Left forelimb (tissue), 1 donor: ENCODE measurements at regions not wholly inside any gene's neighbourhood (a gene's known extent, or its start where the extent isn't known, plus 50 kb on each side); places are given as distances from the start of the nearest gene placed in this dataset.

Experiments used
- DNase-seq: peaks from one replicate; pipeline ENCODE4 v3.0.0-alpha.2; 2018; ENCODE audit warnings: low spot score

DNA sequence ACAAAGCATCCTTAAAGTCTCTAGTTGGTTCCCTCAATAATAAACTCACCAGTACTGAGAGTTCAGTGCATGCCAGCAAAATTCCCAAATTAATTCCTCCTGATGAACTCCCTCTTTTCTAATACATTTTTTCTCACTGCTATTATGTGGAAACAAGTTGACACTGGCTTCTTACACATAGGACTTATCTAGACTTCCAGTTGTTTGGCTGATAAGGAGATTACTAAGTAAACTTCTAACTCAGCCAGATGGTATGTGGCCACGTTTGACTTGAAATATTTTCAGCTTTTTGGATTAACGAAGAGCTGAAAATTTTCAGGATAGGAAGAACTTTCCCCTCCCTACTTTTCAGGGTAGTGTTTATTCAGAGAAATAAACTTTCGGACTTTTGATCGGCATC is 1154.2 kb upstream of the TENM4 start:
- no peak for DNase-seq

DNA sequence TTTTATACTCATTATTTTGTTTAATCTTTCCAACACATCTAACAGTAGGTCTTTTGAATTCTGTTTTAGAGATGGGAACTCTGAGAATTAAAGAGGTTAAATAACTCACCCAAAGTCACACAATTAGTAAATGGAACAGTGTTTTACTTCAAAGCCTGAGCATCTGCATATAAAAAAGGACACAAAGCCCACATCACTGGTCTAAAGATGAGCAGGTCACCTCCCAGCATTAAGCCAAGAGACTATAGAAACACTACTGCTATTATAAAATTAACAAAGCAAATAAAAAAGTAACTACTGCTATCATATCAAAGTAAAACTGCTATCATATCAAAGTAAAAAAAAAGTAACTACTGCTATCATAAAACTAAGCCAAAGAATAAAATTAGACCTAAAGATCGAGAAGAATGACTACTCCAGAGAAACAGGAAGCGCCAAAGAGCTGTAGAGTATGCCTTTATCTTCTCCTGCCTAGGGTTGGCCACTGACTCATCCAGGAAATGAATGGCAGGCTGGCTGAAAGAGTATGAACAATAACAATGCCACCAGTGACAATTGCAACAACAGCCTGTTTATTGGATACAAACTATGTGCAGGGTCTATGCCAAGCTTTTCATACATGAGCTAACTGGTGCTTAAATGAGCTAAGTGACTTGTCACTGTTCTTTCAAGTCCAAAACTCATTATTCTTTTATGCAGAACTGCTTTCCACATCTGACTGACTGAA is 1153.0 kb upstream of the TENM4 start:
- no peak for DNase-seq

DNA sequence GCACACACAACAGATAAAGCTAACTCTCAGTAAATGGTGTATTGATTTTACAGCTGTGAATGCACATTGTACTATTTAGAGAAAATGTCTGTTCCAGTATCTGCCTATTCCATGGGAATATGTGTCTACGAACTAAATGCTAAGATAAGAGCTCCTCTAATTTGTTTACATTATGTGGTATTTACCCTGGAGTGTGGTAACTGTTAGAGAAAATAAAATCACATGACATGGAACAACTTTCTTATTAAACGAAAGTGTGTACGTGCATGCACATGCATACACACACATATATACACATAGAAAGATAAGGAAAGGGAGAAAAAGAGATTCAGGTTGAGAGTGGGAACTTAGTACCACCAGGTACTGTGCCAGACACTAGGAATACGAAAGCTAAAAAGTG is 1151.7 kb upstream of the TENM4 start:
- no peak for DNase-seq

DNA sequence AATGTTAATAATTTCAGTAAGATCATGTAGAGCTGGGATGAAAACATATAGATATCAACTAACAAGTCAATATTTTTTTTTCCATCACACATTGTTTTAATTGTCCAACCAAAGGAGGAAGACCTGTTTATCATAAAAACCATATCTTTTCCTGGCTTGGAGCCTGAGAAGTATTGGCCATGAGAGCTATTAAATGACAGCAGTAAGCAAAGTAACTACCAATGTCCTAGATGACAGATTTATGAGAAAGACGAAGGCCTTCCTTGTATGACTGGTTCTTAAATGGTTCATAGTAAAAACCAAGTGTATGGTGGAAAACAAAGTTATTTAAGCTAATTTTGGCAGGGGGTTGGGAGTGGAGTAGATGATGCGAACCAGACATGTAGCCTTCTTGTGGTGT is 1147.1 kb upstream of the TENM4 start:
- DNase-seq, result no peak

DNA sequence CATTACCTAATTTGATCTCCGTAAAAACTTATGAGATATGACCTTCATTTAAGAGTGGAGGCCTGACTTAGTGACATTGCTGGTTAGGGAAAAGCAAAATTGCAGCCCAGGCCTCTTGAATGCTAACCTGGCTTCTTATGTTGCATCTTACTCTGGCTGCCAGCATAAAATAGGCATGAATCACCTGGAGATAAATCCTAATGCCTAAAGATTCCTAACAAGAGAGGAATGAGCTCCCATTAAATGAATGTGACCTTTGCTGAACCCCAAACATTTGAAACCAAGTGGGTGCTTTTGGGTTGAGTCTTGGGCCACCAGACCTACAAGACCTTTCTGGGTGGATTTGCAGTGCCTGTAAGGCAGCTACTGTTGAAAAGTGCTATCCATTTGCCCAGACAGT is 1145.6 kb upstream of the TENM4 start:
- no peak for DNase-seq

DNA sequence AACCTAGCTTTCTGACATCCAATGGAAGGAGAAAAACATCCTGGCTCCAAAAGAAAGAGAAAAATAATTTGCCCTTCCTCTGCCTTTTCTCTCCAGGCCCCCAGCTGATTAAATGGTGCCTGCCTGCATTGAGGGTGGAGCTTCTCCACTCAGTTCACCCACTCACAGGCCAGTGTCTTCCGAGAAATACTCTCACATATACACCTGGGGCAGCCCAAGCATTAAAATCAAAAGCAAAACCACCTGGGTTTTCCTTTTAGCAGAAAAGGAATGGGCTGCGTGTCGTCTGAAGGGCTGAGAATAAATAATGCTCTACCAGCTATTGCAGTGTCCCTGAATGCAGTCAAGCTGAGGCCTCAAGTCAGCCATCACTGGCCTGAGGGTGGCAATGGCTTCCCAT is 1143.8 kb upstream of the TENM4 start:
- no peak for DNase-seq

DNA sequence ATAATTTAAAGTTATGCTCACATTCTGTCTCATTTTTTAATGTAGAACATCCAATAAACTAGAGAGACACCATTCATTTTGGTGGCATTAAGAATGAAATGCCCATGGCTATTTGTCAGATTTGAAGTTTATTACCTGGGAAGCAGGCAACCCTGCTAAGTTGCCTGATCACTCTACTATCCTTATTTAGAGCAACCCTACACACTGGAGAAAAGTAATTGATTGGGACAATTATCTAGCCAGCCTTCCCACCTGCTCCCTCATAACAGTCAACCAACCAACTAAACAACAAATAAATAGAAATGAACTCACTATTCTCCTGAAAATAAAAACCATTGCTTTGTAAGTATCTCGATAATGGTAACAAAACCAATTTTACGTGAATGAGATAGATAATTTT is 1129.0 kb upstream of the TENM4 start:
- DNase-seq, result no peak

DNA sequence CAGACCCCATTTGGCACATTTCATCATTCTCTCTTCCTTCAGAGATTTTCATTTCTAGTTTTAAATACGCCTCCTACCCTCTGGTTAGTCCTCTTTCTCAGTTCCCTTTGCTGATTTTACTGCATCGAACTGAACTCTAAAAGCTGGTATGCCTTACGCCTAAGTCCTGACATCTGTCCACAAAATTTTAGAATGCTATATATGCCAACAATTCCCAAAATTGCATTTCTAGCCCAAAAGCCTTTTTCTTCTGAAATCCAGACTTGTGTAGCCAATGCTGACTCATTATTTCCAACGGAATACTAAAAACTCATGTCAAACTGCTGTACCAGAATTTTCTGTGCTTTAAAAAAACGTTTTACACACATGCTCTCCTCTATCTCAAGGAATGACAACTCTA is 1124.4 kb upstream of the TENM4 start:
- no peak for DNase-seq

DNA sequence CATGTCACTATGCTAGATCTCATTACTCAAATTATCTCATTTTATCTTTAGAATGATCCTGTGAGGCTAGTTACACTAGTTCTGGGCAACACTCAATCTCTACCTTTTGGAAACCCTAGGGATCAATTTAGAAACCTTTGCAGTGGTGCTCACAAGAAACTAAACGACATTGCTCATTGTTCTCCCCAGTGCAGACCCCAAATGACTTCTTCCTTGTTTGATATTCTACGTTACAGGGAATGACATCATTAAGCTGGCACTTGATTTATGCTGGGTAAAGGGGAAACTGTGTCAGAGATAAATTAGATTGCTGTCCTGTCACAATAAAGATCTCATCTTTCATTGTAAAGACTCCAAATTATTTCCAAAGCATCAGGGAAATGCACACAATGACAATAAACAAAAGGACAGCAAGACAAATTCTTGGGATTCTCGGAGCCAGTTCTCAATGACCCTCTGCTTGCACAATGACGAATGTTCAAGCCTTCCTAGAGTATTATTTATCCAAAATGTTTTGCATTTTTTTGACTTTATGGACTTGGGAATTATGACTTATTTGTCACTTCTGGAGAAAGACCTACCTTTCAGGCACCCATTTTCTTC is 1121.8 kb upstream of the TENM4 start:
- DNase-seq, result no peak

DNA sequence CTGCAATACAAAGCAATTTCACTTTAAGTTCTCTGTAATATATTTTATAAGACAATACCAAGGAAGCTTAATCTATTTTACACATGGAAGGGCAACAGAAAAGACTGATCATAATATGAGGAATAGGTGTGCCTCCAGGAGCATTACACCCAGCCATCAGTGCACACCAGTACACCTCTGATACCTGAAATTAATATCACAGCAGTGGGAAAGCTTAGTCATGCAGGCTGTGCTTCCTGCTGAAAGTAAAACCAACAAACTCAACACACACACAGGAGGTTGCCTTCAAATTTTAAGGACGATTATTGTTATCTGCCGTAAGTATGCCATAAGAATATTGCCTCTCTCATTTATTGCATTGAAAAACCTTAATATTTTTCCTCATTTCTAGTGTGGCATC is 1119.1 kb upstream of the TENM4 start:
- DNase-seq, result no peak

DNA sequence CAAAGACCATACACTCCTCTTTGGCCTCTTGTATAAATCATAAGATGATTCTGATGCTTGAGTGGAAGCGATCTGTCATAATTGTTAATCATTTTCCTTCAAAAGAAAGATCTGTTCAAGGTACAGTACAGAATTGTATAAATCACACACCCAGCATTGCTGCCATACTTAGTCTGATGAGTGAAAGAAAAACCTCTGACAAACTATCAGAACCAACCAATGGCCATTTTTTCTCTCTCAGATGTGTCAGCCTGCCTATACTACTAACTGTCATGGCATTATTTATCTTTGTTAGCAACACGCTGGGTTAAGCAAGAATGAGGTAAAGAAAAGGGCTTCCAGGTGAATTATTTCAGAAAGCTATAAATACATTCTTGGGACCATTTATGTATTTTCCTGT is 1112.7 kb upstream of the TENM4 start:
- DNase-seq, result no peak

DNA sequence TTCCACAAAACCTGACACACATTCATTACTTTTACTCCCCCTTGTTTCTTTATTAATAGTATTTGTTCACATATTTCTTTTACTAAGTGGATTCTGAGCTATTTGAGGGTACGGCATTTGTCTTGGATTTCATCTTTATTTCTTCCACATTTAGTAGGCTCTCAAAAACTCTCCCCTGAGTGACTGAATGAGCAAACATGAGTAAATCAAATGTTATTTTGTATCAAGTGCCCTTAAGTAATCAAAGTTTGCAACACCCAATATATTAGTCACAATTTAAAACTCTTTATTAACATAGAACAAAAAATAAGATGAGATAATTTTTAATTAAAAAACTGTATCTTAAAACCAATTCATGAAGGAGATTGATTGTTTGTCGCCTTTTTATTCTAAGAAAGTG is 1101.9 kb upstream of the TENM4 start:
- no peak for DNase-seq

DNA sequence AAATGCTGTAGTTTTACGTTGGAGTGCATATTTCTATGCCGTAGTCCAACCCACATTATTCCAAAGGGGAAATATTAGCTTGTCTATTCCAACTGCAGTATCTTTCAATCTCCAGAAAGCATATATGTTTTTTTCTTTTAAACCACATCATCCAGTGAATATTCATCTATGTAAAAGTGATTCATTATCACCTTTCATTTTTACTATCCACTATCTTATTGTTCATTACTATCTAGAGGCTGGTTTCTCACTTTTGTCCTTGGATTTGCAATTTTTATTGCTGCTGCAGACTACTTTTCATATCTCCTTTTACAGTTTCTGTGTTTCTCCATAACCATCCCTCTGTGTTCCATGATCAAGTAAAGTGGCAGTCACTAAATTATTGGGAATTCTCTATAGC is 1097.2 kb upstream of the TENM4 start:
- DNase-seq, result no peak

DNA sequence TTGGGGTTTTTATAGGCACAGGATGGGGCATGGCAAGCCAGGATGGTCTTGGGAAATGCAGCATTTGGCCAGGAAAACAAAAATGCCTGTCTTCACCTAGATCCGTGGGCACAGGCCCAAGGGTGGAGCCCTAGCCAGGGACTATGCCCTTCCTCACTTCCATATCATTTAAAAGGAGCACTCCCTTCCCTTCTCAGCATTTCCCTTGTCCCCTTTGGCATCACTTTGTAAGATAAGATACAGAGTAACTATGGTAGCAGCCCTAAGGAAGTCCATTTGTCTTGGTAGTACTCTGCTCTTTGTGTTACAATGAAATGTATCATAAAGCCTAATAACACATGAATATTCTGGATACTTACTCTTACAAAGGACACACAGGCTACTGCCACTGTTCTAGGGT is 1092.6 kb upstream of the TENM4 start:
- DNase-seq, result no peak

DNA sequence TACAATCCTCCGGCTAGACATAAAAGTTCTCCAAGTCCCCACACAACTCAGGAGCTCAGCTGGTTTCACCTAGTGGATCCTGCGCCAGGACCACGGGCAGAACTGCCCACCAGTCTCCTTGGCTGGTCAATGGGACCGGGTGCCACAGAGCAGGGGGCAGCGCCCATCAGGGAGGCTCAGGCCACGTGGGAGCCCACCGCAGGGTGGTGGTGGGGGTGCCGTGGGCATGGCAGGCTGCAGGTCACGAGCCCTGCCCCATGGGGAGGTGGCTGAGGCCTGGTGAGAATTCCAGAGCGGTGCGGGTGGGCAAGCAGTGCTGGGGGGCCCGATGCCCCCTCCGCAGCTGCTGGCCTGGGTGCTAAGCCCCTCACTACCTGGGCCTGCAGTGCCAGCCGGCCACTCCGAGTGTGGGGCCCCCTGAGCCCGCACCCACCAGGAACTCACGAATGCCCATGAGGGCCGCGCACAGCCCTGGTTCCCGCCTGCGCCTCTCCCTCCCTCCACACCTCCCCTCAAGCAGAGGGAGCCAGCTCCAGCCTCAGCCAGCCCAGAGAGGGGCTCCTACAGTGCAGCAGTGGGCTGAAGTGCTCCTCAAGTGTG is 1091.9 kb upstream of the TENM4 start:
- no peak for DNase-seq

DNA sequence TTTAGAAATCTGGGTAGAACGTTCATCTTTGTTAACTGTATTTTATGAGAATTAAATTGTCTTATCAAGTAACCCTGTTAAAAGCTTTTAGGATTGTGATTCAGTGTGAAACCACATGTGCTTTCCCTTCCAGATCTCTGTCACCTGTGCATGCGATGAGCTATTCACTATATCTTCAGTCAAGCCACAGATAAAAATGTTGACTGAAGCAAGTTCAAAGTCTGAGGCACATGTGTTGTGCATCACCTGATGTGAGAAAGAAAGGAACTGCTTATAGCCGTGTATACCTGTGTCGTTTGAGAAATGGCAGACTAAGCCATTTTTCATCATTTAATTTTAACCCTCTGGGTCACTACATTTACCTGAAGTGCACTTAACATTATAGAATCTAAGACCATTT is 1088.9 kb upstream of the TENM4 start:
- no peak for DNase-seq

DNA sequence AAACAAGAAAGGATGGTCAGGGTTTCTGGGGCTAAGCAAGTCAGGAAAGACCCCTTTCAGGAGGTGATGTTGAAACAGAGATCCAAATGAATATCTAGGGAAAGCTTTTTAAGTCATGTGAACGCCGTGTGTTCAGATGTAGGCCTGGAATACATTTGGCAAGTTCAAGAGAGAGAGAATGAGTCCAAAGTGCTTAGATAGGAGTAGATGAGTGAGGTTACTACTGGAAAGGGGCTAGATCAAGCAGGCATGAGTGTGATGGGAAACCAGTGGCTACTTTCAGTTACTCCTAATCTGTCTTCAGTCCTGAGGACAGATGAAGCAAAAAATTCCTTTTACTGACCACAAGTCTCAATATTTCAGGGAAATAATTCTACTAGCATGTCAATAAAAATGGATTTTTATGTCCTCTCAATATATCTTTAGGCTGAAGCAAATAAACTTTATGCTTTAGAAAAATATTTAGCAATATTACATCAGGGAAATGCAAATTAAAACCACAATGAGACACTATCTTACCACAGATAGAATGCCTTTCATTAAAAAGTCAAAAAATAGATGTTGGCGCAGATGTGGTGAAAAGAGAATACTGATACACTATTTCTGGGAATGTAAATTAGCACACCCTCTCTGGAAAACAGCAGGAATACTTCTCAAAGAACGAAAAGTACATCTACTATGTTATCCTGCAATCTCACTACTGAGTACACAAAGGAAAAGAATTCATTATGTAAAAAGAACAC is 1085.0 kb upstream of the TENM4 start:
- no peak for DNase-seq

DNA sequence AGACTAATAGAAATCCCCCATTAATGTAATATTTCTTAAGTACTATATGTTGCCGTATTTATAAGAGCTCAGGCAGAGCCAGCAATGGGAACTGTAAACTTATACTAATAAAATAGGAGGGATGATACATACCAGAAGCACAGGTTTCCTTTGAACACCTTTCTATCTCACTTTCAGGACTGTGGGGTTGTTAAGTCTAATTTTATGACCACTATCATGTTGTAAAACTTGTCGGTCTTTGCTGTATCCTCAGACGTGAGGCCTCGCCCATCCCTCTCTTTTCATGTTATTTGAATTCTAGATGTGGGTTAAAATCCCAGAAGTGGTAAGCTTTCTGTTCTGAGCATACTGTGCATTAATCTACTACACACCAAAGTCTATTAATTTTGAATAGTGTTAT is 1083.5 kb upstream of the TENM4 start:
- no peak for DNase-seq

DNA sequence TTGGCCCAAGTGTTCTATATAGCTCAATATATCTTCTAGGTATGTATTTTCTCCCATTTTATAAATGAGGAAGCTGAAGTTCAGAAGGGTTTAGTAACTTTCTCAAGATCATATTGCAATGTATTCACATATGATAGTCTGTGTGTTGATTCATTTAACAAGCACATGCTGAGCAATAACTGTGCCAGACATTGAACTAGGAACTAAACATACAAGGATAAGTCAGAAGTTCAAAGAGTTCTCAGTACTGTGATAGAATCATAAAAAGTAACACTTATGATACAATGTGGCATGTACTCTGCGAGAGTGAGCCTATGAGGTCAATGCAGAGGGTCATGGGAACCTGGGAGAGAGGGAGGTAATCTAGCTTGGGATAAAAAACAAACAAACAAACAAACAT is 1082.2 kb upstream of the TENM4 start:
- DNase-seq, result no peak

DNA sequence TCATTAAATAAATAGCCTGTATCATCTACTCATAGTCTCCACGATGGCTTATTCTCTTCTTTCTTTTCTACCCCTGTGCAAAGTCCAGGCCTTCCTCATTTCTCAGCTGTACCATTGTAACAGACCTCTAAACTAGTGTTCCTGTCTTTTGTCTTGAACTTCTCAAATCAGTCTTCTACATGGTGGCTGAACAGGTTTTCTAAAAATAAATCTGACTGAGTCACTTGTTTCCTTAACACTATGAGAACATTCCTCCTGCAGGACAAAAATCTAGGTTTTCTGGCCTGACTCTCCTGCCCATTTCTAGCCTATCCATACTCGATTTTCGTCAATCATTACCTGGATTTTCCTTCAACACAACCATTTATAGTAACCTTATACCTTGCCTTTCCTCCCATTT is 1080.8 kb upstream of the TENM4 start:
- no peak for DNase-seq

DNA sequence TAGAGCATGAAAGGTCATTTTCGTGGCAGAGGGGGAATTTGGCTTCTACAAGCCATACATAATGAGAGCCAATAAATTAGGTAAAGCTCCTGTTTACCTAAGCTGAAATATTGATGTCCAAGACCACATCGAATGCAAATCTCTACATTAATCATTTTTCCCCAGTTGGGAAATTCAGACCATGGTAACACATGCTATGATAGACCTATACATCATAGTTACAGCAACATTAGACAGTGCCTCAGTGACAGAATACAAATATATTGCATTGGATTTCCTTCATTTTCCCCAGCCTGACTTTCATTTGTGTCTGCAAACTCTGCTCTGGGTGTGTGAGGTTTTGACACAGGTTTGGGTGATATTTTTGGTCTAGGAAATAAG is 1079.7 kb upstream of the TENM4 start:
- DNase-seq, result no peak

DNA sequence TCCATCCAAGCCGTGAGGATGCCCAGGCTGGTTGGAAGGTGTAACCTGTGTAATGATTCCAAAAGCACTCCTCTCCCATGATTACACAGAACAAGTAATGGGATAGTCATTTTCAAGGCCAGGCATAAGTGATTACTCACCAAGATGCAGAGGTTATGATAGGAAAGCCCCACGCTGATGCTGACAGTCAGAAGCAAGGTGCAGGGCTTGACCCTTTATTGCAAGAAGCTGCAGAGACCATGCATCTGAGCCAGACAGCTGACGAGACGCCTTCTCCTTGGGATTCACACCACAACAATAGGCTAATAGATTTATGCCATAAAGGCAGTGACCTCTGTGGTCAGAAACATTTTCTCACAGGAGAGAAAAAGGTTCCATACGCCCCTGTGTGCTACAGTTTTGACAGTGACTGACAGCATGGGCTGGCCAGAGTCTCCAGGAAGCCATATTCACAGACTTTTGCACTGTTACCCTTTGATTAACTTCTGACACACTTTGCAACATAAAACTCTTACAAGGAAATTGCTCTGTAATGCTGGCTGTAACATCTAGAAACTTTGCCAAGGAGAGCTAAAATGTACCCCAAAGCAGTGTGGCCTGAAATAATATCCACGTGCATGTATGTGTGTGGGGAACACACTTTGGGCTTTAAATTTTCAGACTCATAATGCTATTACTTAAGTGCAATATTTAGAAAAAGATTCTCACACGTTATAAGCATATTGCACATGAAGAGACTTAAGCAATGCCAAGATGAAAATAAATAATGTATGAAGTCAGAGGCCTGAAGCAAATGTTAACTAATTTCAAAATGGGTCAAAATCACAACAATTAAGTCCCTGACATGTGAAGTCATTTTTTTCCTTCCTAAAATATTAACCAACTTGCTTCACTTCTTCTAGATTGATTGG is 1079.0 kb upstream of the TENM4 start:
- DNase-seq, result no peak
